ENCODE measurements at regions not wholly inside any gene's neighbourhood (a gene's known extent, or its start where the extent isn't known, plus 50 kb on each side); places are given as distances from the start of the nearest gene placed in this dataset.

DNA sequence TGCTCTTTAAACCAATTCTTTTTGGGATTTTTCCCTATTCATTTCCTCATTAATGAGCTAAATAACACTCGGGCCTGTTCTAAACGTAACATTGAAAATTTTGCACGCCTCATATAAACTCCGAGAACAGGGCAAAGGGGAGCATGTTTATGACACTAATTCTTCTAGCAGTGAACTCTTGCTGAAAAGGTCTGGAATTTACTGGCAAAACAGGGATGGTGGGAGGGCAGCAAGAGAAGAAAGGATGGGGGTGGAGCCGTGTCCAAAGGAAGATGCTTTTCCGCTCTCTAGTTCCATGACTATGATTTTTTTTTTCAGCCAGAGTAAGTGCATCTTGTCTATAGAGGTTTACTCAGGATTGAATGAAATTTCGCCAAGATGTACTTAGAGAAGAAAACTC lies 50.0 kb upstream of the IL1R1 start:
- intact Hi-C loops (cut with micrococcal nuclease) = no loop called here
- no peaks in the 10 kb centered on the region for H3K9me2 ChIP-seq (replicated peaks; ENCODE audit: low read length)
- BruUV-seq (replicated peaks) = no TSS peak
- H3K79me2 ChIP-seq (ENCODE audit: low read length) = no peaks in the 10 kb centered on the region
- H3K4me1 ChIP-seq (ENCODE audit: insufficient read depth, low read length) = peaks cover 10% of the 10 kb centered on the region; the same call in 1 of the 2 replicates
- POLR2A ChIA-PET (ENCODE audit: unreplicated experiment) = no interaction called here
- no peak overlapping the region for H3K9ac ChIP-seq (ENCODE audit: low read length)
- H3K9me3 ChIP-seq (ENCODE audit: low read length) = no peaks in the 10 kb centered on the region
- no peaks in the 10 kb centered on the region for H3K36me3 ChIP-seq (ENCODE audit: low read depth, low read length)
- no peaks in the 10 kb centered on the region for H4K20me1 ChIP-seq (ENCODE audit: low read length)
- H3K4me2 ChIP-seq (ENCODE audit: low read length) = no peak overlapping the region
- H3K27ac ChIP-seq (ENCODE audit: low read length) = no peak overlapping the region
- H3K27me3 ChIP-seq (ENCODE audit: low read length) = no peaks in the 10 kb centered on the region
- ATAC-seq (no peak), DNase-seq (no peak)
- CTCF ChIA-PET = no interaction called here
- H3F3A ChIP-seq (ENCODE audit: low read length, unreplicated experiment) = no peaks in the 10 kb centered on the region
- H3K4me3 ChIP-seq (ENCODE audit: low read length) = no peak overlapping the region
- TF ChIP-seq, protein P1, sequence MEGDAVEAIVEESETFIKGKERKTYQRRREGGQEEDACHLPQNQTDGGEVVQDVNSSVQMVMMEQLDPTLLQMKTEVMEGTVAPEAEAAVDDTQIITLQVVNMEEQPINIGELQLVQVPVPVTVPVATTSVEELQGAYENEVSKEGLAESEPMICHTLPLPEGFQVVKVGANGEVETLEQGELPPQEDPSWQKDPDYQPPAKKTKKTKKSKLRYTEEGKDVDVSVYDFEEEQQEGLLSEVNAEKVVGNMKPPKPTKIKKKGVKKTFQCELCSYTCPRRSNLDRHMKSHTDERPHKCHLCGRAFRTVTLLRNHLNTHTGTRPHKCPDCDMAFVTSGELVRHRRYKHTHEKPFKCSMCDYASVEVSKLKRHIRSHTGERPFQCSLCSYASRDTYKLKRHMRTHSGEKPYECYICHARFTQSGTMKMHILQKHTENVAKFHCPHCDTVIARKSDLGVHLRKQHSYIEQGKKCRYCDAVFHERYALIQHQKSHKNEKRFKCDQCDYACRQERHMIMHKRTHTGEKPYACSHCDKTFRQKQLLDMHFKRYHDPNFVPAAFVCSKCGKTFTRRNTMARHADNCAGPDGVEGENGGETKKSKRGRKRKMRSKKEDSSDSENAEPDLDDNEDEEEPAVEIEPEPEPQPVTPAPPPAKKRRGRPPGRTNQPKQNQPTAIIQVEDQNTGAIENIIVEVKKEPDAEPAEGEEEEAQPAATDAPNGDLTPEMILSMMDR (conservative IDR thresholded peaks at IDR 0.05; ENCODE audit: low read depth, low read length) = no peak
- no peak for TF ChIP-seq EZH2 (IDR thresholded peaks at IDR 0.05; ENCODE audit: low read length, unreplicated experiment)
- TF ChIP-seq EZH2phosphoT487 (IDR thresholded peaks at IDR 0.05; ENCODE audit: borderline replicate concordance, low read length) = no peak
- H2AFZ ChIP-seq (ENCODE audit: low read length) = no peak overlapping the region

Data from PC-3 (cell line).